Heart left ventricle (tissue), 13 donors: ENCODE measurements at regions not wholly inside any gene's neighbourhood (a gene's known extent, or its start where the extent isn't known, plus 50 kb on each side); places are given as distances from the start of the nearest gene placed in this dataset.

Experiments used
- POLR2A ChIP-seq, 2 donors: fragments of 450-650 bp; IDR thresholded peaks; one replicate each; pipeline ENCODE4 v1.6.1; 2017; ENCODE audit warnings: antibody characterized with exemption in 2 of 2, mild to moderate bottlenecking in 2 of 2, moderate library complexity in 2 of 2
- TF ChIP-seq, protein P1 (sequence below), 12 donors: fragments of 200-600 bp; sonication (generic) in 4 of 12; IDR thresholded peaks; one replicate each; pipeline versions ENCODE4 v1.5.0 to v1.8.0; 2018 to 2022; ENCODE audit warnings: antibody characterized with exemption in 12 of 12, mild to moderate bottlenecking in 5 of 12
- donor health status: ischemic (EF 13 %, LVEDD 7.1; RV severe dilation, severe dysfunction).
- donor health status: DM: no; HTN: yes; CAD: no.
- donor health status: DM: no; HTN: no; CAD: no.
- donor health status: ischemic (EF 25% LVEDD 6.9; RV normal size, moderate dysfunction).
- donor health status: ischemic (EF 25% LVEDD 5.7; RV mildly dilated, moderate dysfunction).
- donor health status: ischemic (EF 35%, LVEDD 5.7; RV mildly dilated, moderate dysfunction).
- donor health status: nonischemic (EF 11% LVEDD 7.7; RV severe dilation, severe dysfunction).
- donor health status: DM: yes; HTN: yes; CAD: no.
- donor health status: PGD.
- donor health status: ischemic (EF 29% LVEDD 5.4; RV normal size, mild dysfunction).
- donor health status: nonischemic (EF 23%, LVEDD 6.1; RV moderate dilation, normal function).

DNA sequence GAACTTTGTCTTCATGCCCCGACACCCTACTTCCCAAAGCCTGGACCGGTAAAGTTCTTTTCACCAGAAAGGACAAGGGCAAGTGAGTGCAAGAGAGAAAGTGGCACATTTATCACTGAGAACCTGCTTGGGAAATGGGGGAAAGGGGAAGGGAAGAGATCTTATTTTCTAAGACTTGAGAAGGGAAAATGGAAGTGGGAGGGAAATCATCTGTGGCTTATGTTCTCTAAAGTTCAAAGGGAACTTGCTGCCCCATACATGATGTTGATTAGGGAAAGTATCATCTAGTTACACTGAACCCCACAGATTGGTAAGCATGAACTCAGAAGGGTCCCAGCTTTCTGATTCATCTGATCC lies 199.5 kb upstream of the LPP start:
- TF ChIP-seq, protein P1, sequence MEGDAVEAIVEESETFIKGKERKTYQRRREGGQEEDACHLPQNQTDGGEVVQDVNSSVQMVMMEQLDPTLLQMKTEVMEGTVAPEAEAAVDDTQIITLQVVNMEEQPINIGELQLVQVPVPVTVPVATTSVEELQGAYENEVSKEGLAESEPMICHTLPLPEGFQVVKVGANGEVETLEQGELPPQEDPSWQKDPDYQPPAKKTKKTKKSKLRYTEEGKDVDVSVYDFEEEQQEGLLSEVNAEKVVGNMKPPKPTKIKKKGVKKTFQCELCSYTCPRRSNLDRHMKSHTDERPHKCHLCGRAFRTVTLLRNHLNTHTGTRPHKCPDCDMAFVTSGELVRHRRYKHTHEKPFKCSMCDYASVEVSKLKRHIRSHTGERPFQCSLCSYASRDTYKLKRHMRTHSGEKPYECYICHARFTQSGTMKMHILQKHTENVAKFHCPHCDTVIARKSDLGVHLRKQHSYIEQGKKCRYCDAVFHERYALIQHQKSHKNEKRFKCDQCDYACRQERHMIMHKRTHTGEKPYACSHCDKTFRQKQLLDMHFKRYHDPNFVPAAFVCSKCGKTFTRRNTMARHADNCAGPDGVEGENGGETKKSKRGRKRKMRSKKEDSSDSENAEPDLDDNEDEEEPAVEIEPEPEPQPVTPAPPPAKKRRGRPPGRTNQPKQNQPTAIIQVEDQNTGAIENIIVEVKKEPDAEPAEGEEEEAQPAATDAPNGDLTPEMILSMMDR (IDR thresholded peaks at IDR 0.05) = no peak
- no peak for TF ChIP-seq POLR2A (IDR thresholded peaks at IDR 0.05)
